HG02798 (cell line): ENCODE measurements at regions not wholly inside any gene's neighbourhood (a gene's known extent, or its start where the extent isn't known, plus 50 kb on each side); places are given as distances from the start of the nearest gene placed in this dataset.

Source experiments
- ATAC-seq: cut with Tn5 transposase; IDR thresholded peaks from one replicate; pipeline ENCODE4 v1.9.1; 2021; ENCODE audit warnings: mild to moderate bottlenecking; ENCODE audit not compliant: unreplicated experiment, poor library complexity

GRCh38 chr12:124517260-124518050, 50.0 kb downstream of the NCOR2 start:
- ATAC-seq = no peak

- no peak for ATAC-seq
Measured at GRCh38 chr12:124516850-124517249, 50.6 kb downstream of the NCOR2 start.

GRCh38 chr12:124515981-124516380, 51.4 kb downstream of the NCOR2 start:
- no peak for ATAC-seq

GRCh38 chr12:124514996-124515932, 52.1 kb downstream of the NCOR2 start:
- no peak for ATAC-seq

GRCh38 chr12:124514145-124514995, 53.0 kb downstream of the NCOR2 start:
- no peak for ATAC-seq

GRCh38 chr12:124513297-124513867, 54.0 kb downstream of the NCOR2 start:
- ATAC-seq = no peak

GRCh38 chr12:124512667-124513296, 54.6 kb downstream of the NCOR2 start:
- ATAC-seq = no peak

- no peak for ATAC-seq
Measured at GRCh38 chr12:124511259-124511985, 56.0 kb downstream of the NCOR2 start.

- no peak for ATAC-seq
Measured at GRCh38 chr12:124510301-124510970, 57.0 kb downstream of the NCOR2 start.

GRCh38 chr12:124509676-124510300, 57.6 kb downstream of the NCOR2 start:
- no peak for ATAC-seq

- ATAC-seq = no peak
Measured at GRCh38 chr12:124509300-124509675, 58.1 kb downstream of the NCOR2 start.

- no peak for ATAC-seq
Measured at GRCh38 chr12:124508381-124509079, 58.9 kb downstream of the NCOR2 start.

GRCh38 chr12:124507188-124508109, 60.0 kb downstream of the NCOR2 start:
- ATAC-seq = no peak

- no peak for ATAC-seq
Measured at GRCh38 chr12:124506832-124507153, 60.6 kb downstream of the NCOR2 start.

GRCh38 chr12:124506145-124506831, 61.1 kb downstream of the NCOR2 start:
- ATAC-seq = no peak
